CD4-positive, alpha-beta T cell (primary cell): ENCODE measurements at regions not wholly inside any gene's neighbourhood (a gene's known extent, or its start where the extent isn't known, plus 50 kb on each side); places are given as distances from the start of the nearest gene placed in this dataset.

Source experiments
- ATAC-seq: fragments of 200-7000 bp; cut with Tn5 transposase; one replicate; pipeline ENCODE4 v1.10.0; 2022; ENCODE audit warnings: mild to moderate bottlenecking; ENCODE audit not compliant: poor library complexity
- CTCF ChIA-PET: fragments of 350-600 bp; sonication (Branson Sonifier 250); formaldehyde crosslinking; loops from one replicate; lab custom pipeline; 2021; ENCODE audit warnings: antibody characterized with exemption, inconsistent platforms; lab: Charles Lee
- POLR2A ChIA-PET: fragments of 350-600 bp; sonication (Branson Sonifier 250); formaldehyde crosslinking; loops from one replicate; lab custom pipeline; 2021; ENCODE audit warnings: antibody characterized with exemption, inconsistent platforms; lab: Charles Lee
- DNase-seq, 14 experiments: peaks; one replicate each; pipeline ENCODE4 v3.0.0-alpha.2; 2013 to 2020; ENCODE audit warnings: mixed read lengths in 2 of 14
- H3K27ac ChIP-seq, 2 donors: one replicate each; pipeline versions ENCODE4 v1.5.1 to v1.7.0; 2013; ENCODE audit warnings: low read length in 2 of 2, low read depth in 1 of 2, mild to moderate bottlenecking in 1 of 2
- H3K27me3 ChIP-seq, 2 experiments: 1 replicate in 1 of 2; 2 replicates in 1 of 2; pipeline versions ENCODE4 v1.6.1 to v1.7.0; 2013; ENCODE audit warnings: low read length in 2 of 2, control low read depth in 1 of 2, mild to moderate bottlenecking in 1 of 2, moderate library complexity in 1 of 2; ENCODE audit not compliant: insufficient read depth in 2 of 2, control insufficient read depth in 1 of 2
- H3K36me3 ChIP-seq: one replicate; pipeline ENCODE4 v1.6.1; 2013; ENCODE audit warnings: low read length, control low read depth; ENCODE audit not compliant: insufficient read depth
- H3K4me1 ChIP-seq: one replicate; pipeline ENCODE4 v1.6.1; 2013; ENCODE audit warnings: low read length, control low read depth; ENCODE audit not compliant: insufficient read depth
- H3K4me3 ChIP-seq: one replicate; pipeline ENCODE4 v1.5.1; 2013; ENCODE audit warnings: mild to moderate bottlenecking, low read length, moderate library complexity
- H3K9me3 ChIP-seq, 2 experiments: 1 replicate in 1 of 2; 2 replicates in 1 of 2; pipeline versions ENCODE4 v1.6.1 to v1.7.0; 2013; ENCODE audit warnings: low read length in 2 of 2, mild to moderate bottlenecking in 2 of 2, control low read depth in 1 of 2, moderate library complexity in 1 of 2; ENCODE audit not compliant: control insufficient read depth in 1 of 2, insufficient read depth in 1 of 2
- H3K27ac Mint-ChIP-seq: one replicate; pipeline ENCODE4 v1.8.0; 2020; ENCODE audit warnings: mixed read lengths
- H3K27me3 Mint-ChIP-seq: one replicate; pipeline ENCODE4 v1.8.0; 2021; ENCODE audit warnings: mixed read lengths
- H3K36me3 Mint-ChIP-seq: one replicate; pipeline ENCODE4 v1.8.0; 2021; ENCODE audit warnings: low read depth, mixed read lengths
- H3K4me1 Mint-ChIP-seq: one replicate; pipeline ENCODE4 v1.8.0; 2021; ENCODE audit warnings: low read depth, mixed read lengths
- H3K4me3 Mint-ChIP-seq: one replicate; pipeline ENCODE4 v1.8.0; 2020; ENCODE audit warnings: mild to moderate bottlenecking, mixed read lengths
- H3K9me3 Mint-ChIP-seq: one replicate; pipeline ENCODE4 v1.8.0; 2020; ENCODE audit warnings: mixed read lengths
- intact Hi-C, 2 experiments: fragments of 100-400 bp; cut with DNase I in 1 of 2; cut with micrococcal nuclease in 1 of 2; formaldehyde crosslinking; loops; one replicate each; pipeline versions ENCODE4 v1.15.1 to v1.9.0; 2023 to 2025; cut with DNase I, micrococcal nuclease
- TF ChIP-seq, protein P1 (sequence below): fragments of 200-600 bp; IDR thresholded peaks from one replicate; pipeline ENCODE4 v1.8.0; 2022; ENCODE audit warnings: antibody characterized with exemption, mild to moderate bottlenecking

DNA sequence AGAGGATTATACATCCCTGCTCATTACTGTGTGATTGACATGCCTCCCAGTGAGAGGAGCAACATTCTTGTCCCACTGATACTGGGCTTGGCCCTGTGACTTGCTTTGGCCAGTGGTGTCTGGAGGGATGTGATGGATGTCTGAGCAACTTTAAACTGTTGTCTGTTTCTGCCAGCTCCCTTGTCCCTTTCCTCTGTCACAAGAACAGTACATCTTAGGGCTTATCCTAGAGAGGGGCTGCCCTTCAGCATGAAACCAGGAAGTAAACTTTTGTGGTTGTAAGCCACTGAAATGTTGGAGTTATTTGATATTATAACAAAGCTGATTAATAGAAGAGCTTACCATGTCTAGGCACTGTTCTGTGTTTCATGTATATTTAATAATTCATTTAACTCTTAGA is 82.9 kb upstream of the GPRC5B start:
- POLR2A ChIA-PET: no interaction called here
- peaks cover 4 to 5% of the 10 kb centered on the region in 2 experiments for H3K27me3 ChIP-seq
- no peak overlapping the region for H3K27ac ChIP-seq
- H3K4me1 ChIP-seq: no peaks in the 10 kb centered on the region
- no peaks in the 10 kb centered on the region for H3K9me3 Mint-ChIP-seq
- no peaks in the 10 kb centered on the region for H3K4me1 Mint-ChIP-seq
- TF ChIP-seq, protein P1, sequence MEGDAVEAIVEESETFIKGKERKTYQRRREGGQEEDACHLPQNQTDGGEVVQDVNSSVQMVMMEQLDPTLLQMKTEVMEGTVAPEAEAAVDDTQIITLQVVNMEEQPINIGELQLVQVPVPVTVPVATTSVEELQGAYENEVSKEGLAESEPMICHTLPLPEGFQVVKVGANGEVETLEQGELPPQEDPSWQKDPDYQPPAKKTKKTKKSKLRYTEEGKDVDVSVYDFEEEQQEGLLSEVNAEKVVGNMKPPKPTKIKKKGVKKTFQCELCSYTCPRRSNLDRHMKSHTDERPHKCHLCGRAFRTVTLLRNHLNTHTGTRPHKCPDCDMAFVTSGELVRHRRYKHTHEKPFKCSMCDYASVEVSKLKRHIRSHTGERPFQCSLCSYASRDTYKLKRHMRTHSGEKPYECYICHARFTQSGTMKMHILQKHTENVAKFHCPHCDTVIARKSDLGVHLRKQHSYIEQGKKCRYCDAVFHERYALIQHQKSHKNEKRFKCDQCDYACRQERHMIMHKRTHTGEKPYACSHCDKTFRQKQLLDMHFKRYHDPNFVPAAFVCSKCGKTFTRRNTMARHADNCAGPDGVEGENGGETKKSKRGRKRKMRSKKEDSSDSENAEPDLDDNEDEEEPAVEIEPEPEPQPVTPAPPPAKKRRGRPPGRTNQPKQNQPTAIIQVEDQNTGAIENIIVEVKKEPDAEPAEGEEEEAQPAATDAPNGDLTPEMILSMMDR: no peak
- CTCF ChIA-PET: no interaction called here
- peaks cover 18% of the 10 kb centered on the region for H3K27me3 Mint-ChIP-seq
- intact Hi-C loops: no loop called here
- ATAC-seq: no peak
- no peak overlapping the region for H3K27ac Mint-ChIP-seq
- no peaks in the 10 kb centered on the region for H3K36me3 Mint-ChIP-seq
- no peak overlapping the region for H3K4me3 ChIP-seq
- peaks cover 0 to 4% of the 10 kb centered on the region in 2 experiments for H3K9me3 ChIP-seq
- H3K36me3 ChIP-seq: no peaks in the 10 kb centered on the region
- DNase-seq: no peak
- H3K4me3 Mint-ChIP-seq: no peak overlapping the region

- Mint-ChIP-seq H3K27me3 (peaks cover 23% of the 10 kb centered on the region), H3K4me1 (no peaks in the 10 kb centered on the region), H3K9me3 (no peaks in the 10 kb centered on the region), H3K36me3 (no peaks in the 10 kb centered on the region), H3K27ac (no peak overlapping the region), H3K4me3 (no peak overlapping the region)
- TF ChIP-seq, protein P1: no peak
- peaks cover 0 to 5% of the 10 kb centered on the region in 2 experiments for H3K27me3 ChIP-seq
- peaks cover 0 to 4% of the 10 kb centered on the region in 2 experiments for H3K9me3 ChIP-seq
- H3K36me3 ChIP-seq: no peaks in the 10 kb centered on the region
- no peaks in the 10 kb centered on the region for H3K4me1 ChIP-seq
- no peak overlapping the region for H3K4me3 ChIP-seq
- ATAC-seq (no peak), DNase-seq (no peak)
- CTCF ChIA-PET: no interaction called here
- intact Hi-C loops: no loop called here
- POLR2A ChIA-PET: no interaction called here
- no peak overlapping the region for H3K27ac ChIP-seq
These were observed 78.7 kb upstream of the GPRC5B start for GRCh38 chr16:19963301-19963700.

GRCh38 chr16:19960183-19960582 is 75.5 kb upstream of the GPRC5B start:
- peaks cover 0 to 4% of the 10 kb centered on the region in 2 experiments for H3K9me3 ChIP-seq
- no peak overlapping the region for H3K27ac ChIP-seq
- peaks cover 22% of the 10 kb centered on the region for H3K27me3 Mint-ChIP-seq
- no peaks in the 10 kb centered on the region for H3K4me1 Mint-ChIP-seq
- intact Hi-C loops: no loop called here
- no peaks in the 10 kb centered on the region for H3K36me3 ChIP-seq
- H3K4me3 Mint-ChIP-seq: no peak overlapping the region
- POLR2A ChIA-PET: no interaction called here
- TF ChIP-seq, protein P1: no peak
- H3K4me3 ChIP-seq: no peak overlapping the region
- no peak for DNase-seq
- H3K36me3 Mint-ChIP-seq: no peaks in the 10 kb centered on the region
- H3K27me3 ChIP-seq: peaks cover 0 to 3% of the 10 kb centered on the region in 2 experiments
- no peak overlapping the region for H3K27ac Mint-ChIP-seq
- no peaks in the 10 kb centered on the region for H3K9me3 Mint-ChIP-seq
- no peak for ATAC-seq
- no peaks in the 10 kb centered on the region for H3K4me1 ChIP-seq
- CTCF ChIA-PET: no interaction called here
